ENCODE measurements at regions not wholly inside any gene's neighbourhood (a gene's known extent, or its start where the extent isn't known, plus 50 kb on each side); places are given as distances from the start of the nearest gene placed in this dataset.

GRCh38 chr10:90997670-90998069 is 76.8 kb upstream of the ANKRD1 start:
- H3K27me3 ChIP-seq (replicated peaks; ENCODE audit: insufficient read depth, low read depth, low read length, poor library complexity), result peaks cover 20% of the 10 kb centered on the region
- no peaks in the 10 kb centered on the region for H3K9me3 ChIP-seq (ENCODE audit: low read depth, low read length, poor library complexity, severe bottlenecking)
- H3K4me1 ChIP-seq (ENCODE audit: insufficient read depth, low read length, poor library complexity, severe bottlenecking), result no peaks in the 10 kb centered on the region
- ChIA-PET CTCF (no interaction called here), POLR2A (ENCODE audit: low non-redundant PET) (no interaction called here)
- H3K36me3 ChIP-seq (ENCODE audit: insufficient read depth, low read length, poor library complexity, severe bottlenecking), result no peaks in the 10 kb centered on the region
- H3K4me3 ChIP-seq (ENCODE audit: low read depth, low read length, poor library complexity, severe bottlenecking), result no peak overlapping the region
- no peak for TF ChIP-seq CTCF (conservative IDR thresholded peaks at IDR 0.05; ENCODE audit: low read depth, low read length)
- no peak for TF ChIP-seq EZH2 (IDR thresholded peaks at IDR 0.05; ENCODE audit: borderline replicate concordance, low read depth, low read length, poor library complexity, severe bottlenecking)
- intact Hi-C loops (cut with micrococcal nuclease; ENCODE audit: unreplicated experiment), result no loop called here
- H3K27ac ChIP-seq (ENCODE audit: low read depth, low read length, poor library complexity, severe bottlenecking), result no peak overlapping the region
- no peak for DNase-seq (ENCODE audit: low spot score)
- BruUV-seq (replicated peaks), result no TSS peak

- intact Hi-C loops (cut with micrococcal nuclease; ENCODE audit: unreplicated experiment), result no loop called here
- H3K4me1 ChIP-seq (ENCODE audit: insufficient read depth, low read length, poor library complexity, severe bottlenecking), result no peaks in the 10 kb centered on the region
- TF ChIP-seq EZH2 (IDR thresholded peaks at IDR 0.05; ENCODE audit: borderline replicate concordance, low read depth, low read length, poor library complexity, severe bottlenecking) (no peak), CTCF (conservative IDR thresholded peaks at IDR 0.05; ENCODE audit: low read depth, low read length) (no peak)
- DNase-seq (ENCODE audit: low spot score), result no peak
- H3K36me3 ChIP-seq (ENCODE audit: insufficient read depth, low read length, poor library complexity, severe bottlenecking), result no peaks in the 10 kb centered on the region
- POLR2A ChIA-PET (ENCODE audit: low non-redundant PET), result no interaction called here
- no peak overlapping the region for H3K27ac ChIP-seq (ENCODE audit: low read depth, low read length, poor library complexity, severe bottlenecking)
- BruUV-seq (replicated peaks), result no TSS peak
- no peaks in the 10 kb centered on the region for H3K9me3 ChIP-seq (ENCODE audit: low read depth, low read length, poor library complexity, severe bottlenecking)
- H3K4me3 ChIP-seq (ENCODE audit: low read depth, low read length, poor library complexity, severe bottlenecking), result no peak overlapping the region
- H3K27me3 ChIP-seq (replicated peaks; ENCODE audit: insufficient read depth, low read depth, low read length, poor library complexity), result peaks cover 7% of the 10 kb centered on the region
- CTCF ChIA-PET, result no interaction called here
These were observed 78.0 kb upstream of the ANKRD1 start for GRCh38 chr10:90998733-90999511.

GRCh38 chr10:90999512-91000172 is 78.8 kb upstream of the ANKRD1 start:
- ChIA-PET CTCF (no interaction called here), POLR2A (ENCODE audit: low non-redundant PET) (no interaction called here)
- H3K4me3 ChIP-seq (ENCODE audit: low read depth, low read length, poor library complexity, severe bottlenecking), result no peak overlapping the region
- no peak for TF ChIP-seq CTCF (conservative IDR thresholded peaks at IDR 0.05; ENCODE audit: low read depth, low read length)
- TF ChIP-seq EZH2 (IDR thresholded peaks at IDR 0.05; ENCODE audit: borderline replicate concordance, low read depth, low read length, poor library complexity, severe bottlenecking), result no peak
- no TSS peak for BruUV-seq (replicated peaks)
- DNase-seq (ENCODE audit: low spot score), result no peak
- H3K27ac ChIP-seq (ENCODE audit: low read depth, low read length, poor library complexity, severe bottlenecking), result no peak overlapping the region
- H3K4me1 ChIP-seq (ENCODE audit: insufficient read depth, low read length, poor library complexity, severe bottlenecking), result no peaks in the 10 kb centered on the region
- H3K9me3 ChIP-seq (ENCODE audit: low read depth, low read length, poor library complexity, severe bottlenecking), result no peaks in the 10 kb centered on the region
- intact Hi-C loops (cut with micrococcal nuclease; ENCODE audit: unreplicated experiment), result no loop called here
- peaks cover under 1% of the 10 kb centered on the region for H3K27me3 ChIP-seq (replicated peaks; ENCODE audit: insufficient read depth, low read depth, low read length, poor library complexity)
- H3K36me3 ChIP-seq (ENCODE audit: insufficient read depth, low read length, poor library complexity, severe bottlenecking), result no peaks in the 10 kb centered on the region

Data from A673 (cell line).